Neural cell (in vitro differentiated cells): ENCODE measurements at regions not wholly inside any gene's neighbourhood (a gene's known extent, or its start where the extent isn't known, plus 50 kb on each side); places are given as distances from the start of the nearest gene placed in this dataset.

Source experiments
- CTCF ChIP-seq: fragments of 450-650 bp; IDR thresholded peaks from 2 replicates; pipeline ENCODE4 v1.5.1; 2014; ENCODE audit warnings: antibody characterized with exemption, mild to moderate bottlenecking, moderate library complexity; ENCODE audit not compliant: poor library complexity, severe bottlenecking
- EP300 ChIP-seq: fragments of 450-650 bp; conservative IDR thresholded peaks from 2 replicates; pipeline ENCODE4 v1.6.1; 2014; ENCODE audit warnings: antibody characterized with exemption, mild to moderate bottlenecking, moderate library complexity; ENCODE audit not compliant: poor library complexity, severe bottlenecking
- EZH2 ChIP-seq: fragments of 200-600, 300-800 bp; shearing (Covaris generic), sonication (generic); IDR thresholded peaks from 2 replicates; pipeline ENCODE4 v1.6.1; 2014; ENCODE audit warnings: antibody characterized with exemption, low read length, borderline replicate concordance, mild to moderate bottlenecking; ENCODE audit not compliant: insufficient read depth, poor library complexity, severe bottlenecking
- REST ChIP-seq: IDR thresholded peaks from 2 replicates; pipeline ENCODE4 v1.6.1; 2012; ENCODE audit warnings: borderline replicate concordance

GRCh38 chr21:43291347-43291950, 122.6 kb downstream of the CRYAA start:
- no peak for TF ChIP-seq REST
- no peak for TF ChIP-seq CTCF
- no peak for TF ChIP-seq EP300
- TF ChIP-seq EZH2 = no peak
